ENCODE measurements at regions not wholly inside any gene's neighbourhood (a gene's known extent, or its start where the extent isn't known, plus 50 kb on each side); places are given as distances from the start of the nearest gene placed in this dataset.

DNA sequence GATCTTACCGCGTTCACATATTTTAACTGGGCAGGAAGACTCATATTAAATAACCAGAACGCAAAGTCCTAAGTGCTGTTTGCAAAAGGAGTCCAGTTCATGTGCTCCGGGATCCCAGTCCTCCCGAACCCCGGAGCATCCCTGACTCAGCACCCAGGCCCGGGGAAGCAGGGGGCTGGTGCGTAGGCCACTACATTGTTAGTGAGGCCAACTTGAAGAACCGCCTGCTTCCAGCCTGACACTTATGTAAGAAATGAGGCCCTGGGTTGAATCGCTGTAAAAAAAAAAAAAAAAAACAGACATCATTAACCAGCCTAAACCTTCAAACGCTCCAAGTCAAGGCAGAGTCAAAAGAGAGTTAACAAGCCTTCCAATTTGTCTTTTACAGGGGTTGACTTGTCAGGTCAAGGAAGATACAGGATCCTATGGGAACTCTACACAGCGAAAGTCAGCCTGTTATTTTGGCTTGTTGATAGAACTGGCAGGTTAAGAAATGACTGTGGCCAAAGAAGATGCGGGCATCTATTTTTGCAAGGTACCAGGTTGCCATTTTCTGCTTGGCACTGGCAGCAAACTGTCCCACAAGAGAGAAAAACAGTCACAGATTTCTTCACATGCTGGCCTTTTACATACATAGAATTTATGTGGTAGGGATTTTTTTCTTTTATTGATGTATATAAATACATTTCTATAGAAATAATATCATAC, 93.3 kb downstream of the ACTL7B start:
- intact Hi-C loops (cut with micrococcal nuclease): loop anchor here (5.0 to 10.0 kb wide), 3 partner anchors 198 to 1340 kb away; no protein-coding TSS in a partner anchor
- H3K9ac ChIP-seq (ENCODE audit: insufficient read depth, low read length, poor library complexity, severe bottlenecking): no peak overlapping the region

DNA sequence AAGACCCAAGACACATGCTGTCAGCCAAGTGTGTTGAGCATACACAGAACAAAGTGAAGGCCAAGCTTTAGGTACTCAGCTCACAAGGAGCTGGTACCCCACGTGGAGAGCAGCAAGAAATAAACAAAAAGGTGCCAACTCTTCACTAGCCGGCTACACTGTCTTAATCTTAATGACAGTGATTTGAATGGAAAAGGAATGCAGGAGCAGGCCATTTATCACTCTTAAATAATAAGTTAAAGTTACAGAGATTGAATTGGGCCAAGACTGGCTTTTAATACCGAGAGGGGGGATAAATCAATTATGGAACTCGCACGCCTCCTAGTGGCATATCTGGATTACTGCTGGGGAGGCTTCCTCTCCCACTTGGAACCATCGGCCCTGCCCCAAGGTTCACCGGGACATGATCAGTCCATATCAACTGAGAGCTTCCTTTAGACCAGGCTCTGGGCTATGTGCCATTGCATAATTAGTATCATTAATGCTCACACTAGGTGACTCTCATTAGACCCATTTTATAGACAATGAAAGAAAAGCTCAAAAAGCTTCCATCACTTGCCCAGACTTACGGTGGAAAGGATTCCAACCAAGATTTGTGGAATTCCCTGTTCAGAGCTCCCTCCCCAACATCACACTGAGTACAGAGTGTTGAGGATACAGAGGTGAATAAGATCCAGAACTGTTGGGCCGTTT, 94.0 kb downstream of the ACTL7B start:
- Histone ChIP-seq H2AFZ (ENCODE audit: insufficient read depth, low read depth, low read length, poor library complexity, severe bottlenecking) (peak overlapping the region; percentile 35), H4K20me1 (ENCODE audit: insufficient read depth, low read length) (no peaks in the 10 kb centered on the region), H3K9me3 (replicated peaks in 1 of 2; ENCODE audit: control insufficient read depth in 1 of 2, insufficient read depth in 1 of 2, low read length in 2 of 2) (no peaks in the 10 kb centered on the region), H3K79me2 (ENCODE audit: insufficient read depth, low read length) (no peaks in the 10 kb centered on the region), H3K27me3 (ENCODE audit: control insufficient read depth in 2 of 2, insufficient read depth in 2 of 2, low read length in 2 of 2) (no peaks in the 10 kb centered on the region), H3K4me2 (replicated peaks; ENCODE audit: extremely low read depth, low read length, poor library complexity, severe bottlenecking) (peak overlapping the region; percentile 25), H3K36me3 (replicated peaks in 1 of 2; ENCODE audit: control insufficient read depth in 1 of 2, insufficient read depth in 2 of 2, low read length in 2 of 2) (no peaks in the 10 kb centered on the region), H3K9ac (ENCODE audit: insufficient read depth, low read length, poor library complexity, severe bottlenecking) (no peak overlapping the region), H3K4me3 (replicated peaks in 1 of 3; ENCODE audit: low read depth in 2 of 3, low read length in 3 of 3) (no peak overlapping the region), H3K27ac (ENCODE audit: low read depth in 1 of 2, low read length in 2 of 2) (no peak overlapping the region), H3K4me1 (ENCODE audit: control insufficient read depth in 1 of 2, insufficient read depth in 2 of 2, low read length in 2 of 2) (peaks cover 7 to 12% of the 10 kb centered on the region in 2 donors)
- Mint-ChIP-seq H3K27ac (peak overlapping the region in 1 of 7 donors; percentile 55), H3K27me3 (ENCODE audit: low read depth in 3 of 3) (no peaks in the 10 kb centered on the region), H3K4me1 (peaks cover 17% of the 10 kb centered on the region), H3K9me3 (peaks cover 0 to 4% (median 2%) of the 10 kb centered on the region in 7 donors), H3K4me3 (peak overlapping the region in 1 of 2 donors; percentile 26), H3K36me3 (no peaks in the 10 kb centered on the region)
- intact Hi-C loops (cut with micrococcal nuclease): loop anchor here (5.0 to 10.0 kb wide), 3 partner anchors 197 to 1340 kb away; no protein-coding TSS in a partner anchor
- TF ChIP-seq, protein P1, sequence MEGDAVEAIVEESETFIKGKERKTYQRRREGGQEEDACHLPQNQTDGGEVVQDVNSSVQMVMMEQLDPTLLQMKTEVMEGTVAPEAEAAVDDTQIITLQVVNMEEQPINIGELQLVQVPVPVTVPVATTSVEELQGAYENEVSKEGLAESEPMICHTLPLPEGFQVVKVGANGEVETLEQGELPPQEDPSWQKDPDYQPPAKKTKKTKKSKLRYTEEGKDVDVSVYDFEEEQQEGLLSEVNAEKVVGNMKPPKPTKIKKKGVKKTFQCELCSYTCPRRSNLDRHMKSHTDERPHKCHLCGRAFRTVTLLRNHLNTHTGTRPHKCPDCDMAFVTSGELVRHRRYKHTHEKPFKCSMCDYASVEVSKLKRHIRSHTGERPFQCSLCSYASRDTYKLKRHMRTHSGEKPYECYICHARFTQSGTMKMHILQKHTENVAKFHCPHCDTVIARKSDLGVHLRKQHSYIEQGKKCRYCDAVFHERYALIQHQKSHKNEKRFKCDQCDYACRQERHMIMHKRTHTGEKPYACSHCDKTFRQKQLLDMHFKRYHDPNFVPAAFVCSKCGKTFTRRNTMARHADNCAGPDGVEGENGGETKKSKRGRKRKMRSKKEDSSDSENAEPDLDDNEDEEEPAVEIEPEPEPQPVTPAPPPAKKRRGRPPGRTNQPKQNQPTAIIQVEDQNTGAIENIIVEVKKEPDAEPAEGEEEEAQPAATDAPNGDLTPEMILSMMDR (IDR thresholded peaks at IDR 0.05): peak; percentile 97
- DNase-seq: peak; percentile 48 to 69 (median 56)
- WGBS (ENCODE audit: insufficient coverage): 33% methylated on average over 3 of the region's 9 CpGs

More for the DNA sequence above, 93.3 kb downstream of the ACTL7B start:
- Histone ChIP-seq H3K27ac (ENCODE audit: low read depth in 1 of 2, low read length in 2 of 2) (no peak overlapping the region), H4K20me1 (ENCODE audit: insufficient read depth, low read length) (no peaks in the 10 kb centered on the region), H3K27me3 (ENCODE audit: control insufficient read depth in 2 of 2, insufficient read depth in 2 of 2, low read length in 2 of 2) (no peaks in the 10 kb centered on the region), H3K4me1 (ENCODE audit: control insufficient read depth in 1 of 2, insufficient read depth in 2 of 2, low read length in 2 of 2) (peaks cover 9 to 14% of the 10 kb centered on the region in 2 donors), H2AFZ (ENCODE audit: insufficient read depth, low read depth, low read length, poor library complexity, severe bottlenecking) (peak overlapping the region; percentile 6), H3K9me3 (replicated peaks in 1 of 2; ENCODE audit: control insufficient read depth in 1 of 2, insufficient read depth in 1 of 2, low read length in 2 of 2) (no peaks in the 10 kb centered on the region), H3K4me3 (replicated peaks in 1 of 3; ENCODE audit: low read depth in 2 of 3, low read length in 3 of 3) (no peak overlapping the region), H3K79me2 (ENCODE audit: insufficient read depth, low read length) (no peaks in the 10 kb centered on the region), H3K36me3 (replicated peaks in 1 of 2; ENCODE audit: control insufficient read depth in 1 of 2, insufficient read depth in 2 of 2, low read length in 2 of 2) (no peaks in the 10 kb centered on the region), H3K4me2 (replicated peaks; ENCODE audit: extremely low read depth, low read length, poor library complexity, severe bottlenecking) (no peak overlapping the region)
- H3K27me3 Mint-ChIP-seq (ENCODE audit: low read depth in 3 of 3): no peaks in the 10 kb centered on the region
- TF ChIP-seq, protein P1 (IDR thresholded peaks at IDR 0.05): no peak
- no peak overlapping the region for H3K4me3 Mint-ChIP-seq
- no peaks in the 10 kb centered on the region for H3K36me3 Mint-ChIP-seq
- H3K9me3 Mint-ChIP-seq: peaks cover 0 to 4% (median 2%) of the 10 kb centered on the region in 7 donors
- H3K4me1 Mint-ChIP-seq: peaks cover 18% of the 10 kb centered on the region
- no peak for DNase-seq
- H3K27ac Mint-ChIP-seq: no peak overlapping the region
- 95% methylated on average over 8 of the region's 13 CpGs for WGBS (ENCODE audit: insufficient coverage)

All from CD14-positive monocyte (primary cell).